GM23338 (cell line): ENCODE measurements at regions not wholly inside any gene's neighbourhood (a gene's known extent, or its start where the extent isn't known, plus 50 kb on each side); places are given as distances from the start of the nearest gene placed in this dataset.

Source experiments
- CREB1 ChIP-seq: fragments of 250-450 bp; sonication (Bioruptor Pico); IDR thresholded peaks from 2 replicates; pipeline ENCODE4 v1.5.0; 2020; ENCODE audit warnings: low read depth, mild to moderate bottlenecking, moderate library complexity
- EZH2 ChIP-seq: fragments of 200-600 bp; sonication (generic); IDR thresholded peaks from one replicate; pipeline ENCODE4 v1.8.0; 2017; ENCODE audit warnings: antibody characterized with exemption, mild to moderate bottlenecking, low read depth; ENCODE audit not compliant: unreplicated experiment
- EZH2phosphoT487 ChIP-seq: fragments of 200-600 bp; sonication (generic); IDR thresholded peaks from one replicate; pipeline ENCODE4 v1.8.1; 2018; ENCODE audit warnings: antibody characterized with exemption; ENCODE audit not compliant: unreplicated experiment
- JUNB ChIP-seq: IDR thresholded peaks from one replicate; pipeline ENCODE4 v1.6.1; 2016; ENCODE audit warnings: antibody characterized with exemption; ENCODE audit not compliant: unreplicated experiment
- NANOG ChIP-seq: IDR thresholded peaks from 2 replicates; pipeline ENCODE4 v1.6.1; 2016; ENCODE audit warnings: antibody characterized with exemption, borderline replicate concordance
- POLR2AphosphoS5 ChIP-seq: IDR thresholded peaks from 2 replicates; pipeline ENCODE4 v1.6.1; 2016; ENCODE audit warnings: antibody characterized with exemption, low read depth
- ZNF114 ChIP-seq: fragments of 250-450 bp; sonication (Bioruptor Pico); IDR thresholded peaks from 2 replicates; pipeline ENCODE4 v1.5.0; 2020; ENCODE audit warnings: mild to moderate bottlenecking, moderate library complexity
- TF ChIP-seq, protein P1 (sequence below), 2 experiments: fragments of 200-600 bp in 1 of 2; sonication (generic) in 1 of 2; conservative IDR thresholded peaks; 2 replicates each; pipeline versions ENCODE4 v1.5.1 to v1.6.1; 2016 to 2017; ENCODE audit warnings: antibody characterized with exemption in 2 of 2, low read depth in 2 of 2, mild to moderate bottlenecking in 2 of 2, moderate library complexity in 1 of 2
- TF ChIP-seq, protein P2 (sequence below): fragments of 250-450 bp; sonication (Bioruptor Pico); IDR thresholded peaks from 2 replicates; pipeline ENCODE4 v1.5.0; 2020; ENCODE audit warnings: mild to moderate bottlenecking, moderate library complexity

DNA sequence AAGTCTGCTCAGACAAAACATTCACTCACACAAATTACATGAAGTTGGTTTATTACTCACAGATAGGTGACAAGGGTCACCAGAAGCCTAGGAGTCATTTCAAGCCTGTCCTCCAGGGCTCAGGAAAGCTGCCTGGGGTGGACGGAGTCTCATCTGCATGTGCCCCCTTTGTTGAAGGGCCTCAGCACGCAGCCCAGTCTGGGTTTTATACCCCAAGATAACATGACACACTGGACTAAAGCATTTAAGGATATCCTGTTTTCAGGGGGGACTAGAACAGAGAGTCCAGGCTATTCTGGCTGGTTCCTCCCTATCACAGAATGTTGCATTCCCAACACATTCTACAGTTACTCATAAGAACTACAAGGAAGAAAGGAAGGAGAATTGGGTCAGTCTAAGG, 164.7 kb downstream of the MREG start:
- TF ChIP-seq, protein P1, sequence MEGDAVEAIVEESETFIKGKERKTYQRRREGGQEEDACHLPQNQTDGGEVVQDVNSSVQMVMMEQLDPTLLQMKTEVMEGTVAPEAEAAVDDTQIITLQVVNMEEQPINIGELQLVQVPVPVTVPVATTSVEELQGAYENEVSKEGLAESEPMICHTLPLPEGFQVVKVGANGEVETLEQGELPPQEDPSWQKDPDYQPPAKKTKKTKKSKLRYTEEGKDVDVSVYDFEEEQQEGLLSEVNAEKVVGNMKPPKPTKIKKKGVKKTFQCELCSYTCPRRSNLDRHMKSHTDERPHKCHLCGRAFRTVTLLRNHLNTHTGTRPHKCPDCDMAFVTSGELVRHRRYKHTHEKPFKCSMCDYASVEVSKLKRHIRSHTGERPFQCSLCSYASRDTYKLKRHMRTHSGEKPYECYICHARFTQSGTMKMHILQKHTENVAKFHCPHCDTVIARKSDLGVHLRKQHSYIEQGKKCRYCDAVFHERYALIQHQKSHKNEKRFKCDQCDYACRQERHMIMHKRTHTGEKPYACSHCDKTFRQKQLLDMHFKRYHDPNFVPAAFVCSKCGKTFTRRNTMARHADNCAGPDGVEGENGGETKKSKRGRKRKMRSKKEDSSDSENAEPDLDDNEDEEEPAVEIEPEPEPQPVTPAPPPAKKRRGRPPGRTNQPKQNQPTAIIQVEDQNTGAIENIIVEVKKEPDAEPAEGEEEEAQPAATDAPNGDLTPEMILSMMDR (conservative IDR thresholded peaks at IDR 0.05; ENCODE audit: low read depth in 2 of 2), result no peak
- TF ChIP-seq POLR2AphosphoS5 (no peak), EZH2 (no peak), NANOG (no peak), ZNF114 (CRISPR knock-in tag) (no peak), CREB1 (no peak), EZH2phosphoT487 (no peak), JUNB (no peak)
- TF ChIP-seq, protein P2, sequence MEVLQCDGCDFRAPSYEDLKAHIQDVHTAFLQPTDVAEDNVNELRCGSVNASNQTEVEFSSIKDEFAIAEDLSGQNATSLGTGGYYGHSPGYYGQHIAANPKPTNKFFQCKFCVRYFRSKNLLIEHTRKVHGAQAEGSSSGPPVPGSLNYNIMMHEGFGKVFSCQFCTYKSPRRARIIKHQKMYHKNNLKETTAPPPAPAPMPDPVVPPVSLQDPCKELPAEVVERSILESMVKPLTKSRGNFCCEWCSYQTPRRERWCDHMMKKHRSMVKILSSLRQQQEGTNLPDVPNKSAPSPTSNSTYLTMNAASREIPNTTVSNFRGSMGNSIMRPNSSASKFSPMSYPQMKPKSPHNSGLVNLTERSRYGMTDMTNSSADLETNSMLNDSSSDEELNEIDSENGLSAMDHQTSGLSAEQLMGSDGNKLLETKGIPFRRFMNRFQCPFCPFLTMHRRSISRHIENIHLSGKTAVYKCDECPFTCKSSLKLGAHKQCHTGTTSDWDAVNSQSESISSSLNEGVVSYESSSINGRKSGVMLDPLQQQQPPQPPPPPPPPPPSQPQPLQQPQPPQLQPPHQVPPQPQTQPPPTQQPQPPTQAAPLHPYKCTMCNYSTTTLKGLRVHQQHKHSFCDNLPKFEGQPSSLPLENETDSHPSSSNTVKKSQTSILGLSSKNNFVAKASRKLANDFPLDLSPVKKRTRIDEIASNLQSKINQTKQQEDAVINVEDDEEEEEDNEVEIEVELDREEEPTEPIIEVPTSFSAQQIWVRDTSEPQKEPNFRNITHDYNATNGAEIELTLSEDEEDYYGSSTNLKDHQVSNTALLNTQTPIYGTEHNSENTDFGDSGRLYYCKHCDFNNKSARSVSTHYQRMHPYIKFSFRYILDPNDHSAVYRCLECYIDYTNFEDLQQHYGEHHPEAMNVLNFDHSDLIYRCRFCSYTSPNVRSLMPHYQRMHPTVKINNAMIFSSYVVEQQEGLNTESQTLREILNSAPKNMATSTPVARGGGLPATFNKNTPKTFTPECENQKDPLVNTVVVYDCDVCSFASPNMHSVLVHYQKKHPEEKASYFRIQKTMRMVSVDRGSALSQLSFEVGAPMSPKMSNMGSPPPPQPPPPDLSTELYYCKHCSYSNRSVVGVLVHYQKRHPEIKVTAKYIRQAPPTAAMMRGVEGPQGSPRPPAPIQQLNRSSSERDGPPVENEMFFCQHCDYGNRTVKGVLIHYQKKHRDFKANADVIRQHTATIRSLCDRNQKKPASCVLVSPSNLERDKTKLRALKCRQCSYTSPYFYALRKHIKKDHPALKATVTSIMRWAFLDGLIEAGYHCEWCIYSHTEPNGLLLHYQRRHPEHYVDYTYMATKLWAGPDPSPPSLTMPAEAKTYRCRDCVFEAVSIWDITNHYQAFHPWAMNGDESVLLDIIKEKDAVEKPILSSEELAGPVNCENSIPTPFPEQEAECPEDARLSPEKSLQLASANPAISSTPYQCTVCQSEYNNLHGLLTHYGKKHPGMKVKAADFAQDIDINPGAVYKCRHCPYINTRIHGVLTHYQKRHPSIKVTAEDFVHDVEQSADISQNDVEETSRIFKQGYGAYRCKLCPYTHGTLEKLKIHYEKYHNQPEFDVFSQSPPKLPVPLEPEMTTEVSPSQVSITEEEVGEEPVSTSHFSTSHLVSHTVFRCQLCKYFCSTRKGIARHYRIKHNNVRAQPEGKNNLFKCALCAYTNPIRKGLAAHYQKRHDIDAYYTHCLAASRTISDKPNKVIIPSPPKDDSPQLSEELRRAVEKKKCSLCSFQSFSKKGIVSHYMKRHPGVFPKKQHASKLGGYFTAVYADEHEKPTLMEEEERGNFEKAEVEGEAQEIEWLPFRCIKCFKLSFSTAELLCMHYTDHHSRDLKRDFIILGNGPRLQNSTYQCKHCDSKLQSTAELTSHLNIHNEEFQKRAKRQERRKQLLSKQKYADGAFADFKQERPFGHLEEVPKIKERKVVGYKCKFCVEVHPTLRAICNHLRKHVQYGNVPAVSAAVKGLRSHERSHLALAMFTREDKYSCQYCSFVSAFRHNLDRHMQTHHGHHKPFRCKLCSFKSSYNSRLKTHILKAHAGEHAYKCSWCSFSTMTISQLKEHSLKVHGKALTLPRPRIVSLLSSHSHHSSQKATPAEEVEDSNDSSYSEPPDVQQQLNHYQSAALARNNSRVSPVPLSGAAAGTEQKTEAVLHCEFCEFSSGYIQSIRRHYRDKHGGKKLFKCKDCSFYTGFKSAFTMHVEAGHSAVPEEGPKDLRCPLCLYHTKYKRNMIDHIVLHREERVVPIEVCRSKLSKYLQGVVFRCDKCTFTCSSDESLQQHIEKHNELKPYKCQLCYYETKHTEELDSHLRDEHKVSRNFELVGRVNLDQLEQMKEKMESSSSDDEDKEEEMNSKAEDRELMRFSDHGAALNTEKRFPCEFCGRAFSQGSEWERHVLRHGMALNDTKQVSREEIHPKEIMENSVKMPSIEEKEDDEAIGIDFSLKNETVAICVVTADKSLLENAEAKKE (CRISPR knock-in tag), result no peak
